Smooth muscle cell (in vitro differentiated cells): ENCODE measurements at regions not wholly inside any gene's neighbourhood (a gene's known extent, or its start where the extent isn't known, plus 50 kb on each side); places are given as distances from the start of the nearest gene placed in this dataset.

Experiments used
- DNase-seq: peaks from one replicate; lab custom pipeline; 2025; ENCODE audit not compliant: unreplicated experiment; lab: John Stamatoyannopoulos, UW
- H2AFZ ChIP-seq: fragments of 200-600 bp; sonication (generic); 2 replicates; pipeline ENCODE4 v1.6.0; 2016; ENCODE audit warnings: antibody characterized with exemption, low read depth, mild to moderate bottlenecking
- H3F3A ChIP-seq: fragments of 200-600 bp; sonication (generic); 2 replicates; pipeline ENCODE4 v1.6.0; 2017; ENCODE audit warnings: antibody characterized with exemption, low read depth
- H3K27ac ChIP-seq: fragments of 200-600 bp; sonication (generic); 2 replicates; pipeline ENCODE4 v1.5.1; 2016; ENCODE audit warnings: low read depth, mild to moderate bottlenecking
- H3K27me3 ChIP-seq: fragments of 200-600 bp; sonication (generic); 2 replicates; pipeline ENCODE4 v1.6.1; 2016; ENCODE audit warnings: low read depth, mild to moderate bottlenecking
- H3K36me3 ChIP-seq: fragments of 200-600 bp; sonication (generic); 2 replicates; pipeline ENCODE4 v1.5.1; 2016; ENCODE audit warnings: low read depth
- H3K4me1 ChIP-seq: fragments of 200-600 bp; sonication (generic); 2 replicates; pipeline ENCODE4 v1.5.1; 2016; ENCODE audit warnings: low read depth
- H3K4me2 ChIP-seq: fragments of 200-600 bp; sonication (generic); 2 replicates; pipeline ENCODE4 v1.6.0; 2016; ENCODE audit warnings: mild to moderate bottlenecking
- H3K4me3 ChIP-seq: fragments of 200-600 bp; sonication (generic); 2 replicates; pipeline ENCODE4 v1.5.1; 2016; ENCODE audit warnings: mild to moderate bottlenecking
- H3K79me2 ChIP-seq: fragments of 200-600 bp; sonication (generic); 2 replicates; pipeline ENCODE4 v1.6.0; 2016; ENCODE audit warnings: low read depth, mild to moderate bottlenecking
- H3K9ac ChIP-seq: fragments of 200-600 bp; sonication (generic); 2 replicates; pipeline ENCODE4 v1.6.0; 2016; ENCODE audit warnings: low read depth
- H3K9me3 ChIP-seq: fragments of 200-600 bp; sonication (generic); replicated peaks from 2 replicates; pipeline ENCODE4 v1.5.1; 2016; ENCODE audit warnings: low read depth
- H4K20me1 ChIP-seq: fragments of 200-600 bp; sonication (generic); 2 replicates; pipeline ENCODE4 v1.6.0; 2016; ENCODE audit warnings: low read depth
- CTCF ChIP-seq: fragments of 200-600 bp; sonication (generic); IDR thresholded peaks from 2 replicates; pipeline ENCODE4 v1.5.1; 2017; ENCODE audit warnings: borderline replicate concordance, mild to moderate bottlenecking, antibody characterized with exemption; ENCODE audit not compliant: insufficient read depth, poor library complexity, severe bottlenecking
- WGBS: methylation state at CpG from one replicate; pipeline ENCODE4 v1.1.7; 2016; ENCODE audit warnings: low lambda C conversion rate; 5-methylcytosine and 5-hydroxymethylcytosine counted together

- Histone ChIP-seq H3K4me3 (no peak overlapping the region), H3K27me3 (no peaks in the 10 kb centered on the region), H3K36me3 (no peaks in the 10 kb centered on the region), H4K20me1 (peaks cover 86% of the 10 kb centered on the region), H3K9me3 (no peaks in the 10 kb centered on the region), H3K79me2 (peaks cover 32% of the 10 kb centered on the region), H3K27ac (no peak overlapping the region), H3K4me2 (no peak overlapping the region), H3K4me1 (peaks cover 7% of the 10 kb centered on the region), H3K9ac (no peak overlapping the region), H2AFZ (no peak overlapping the region), H3F3A (peaks cover 5% of the 10 kb centered on the region)
- no peak for TF ChIP-seq CTCF
- no peak for DNase-seq
- 97% methylated on average over 12 of the region's 12 CpGs for WGBS
Measured at GRCh38 chr22:25399649-25400151, 164.8 kb upstream of the GRK3 start.

- H3K4me2 ChIP-seq = no peak overlapping the region
- H3K27me3 ChIP-seq = no peaks in the 10 kb centered on the region
- H3K36me3 ChIP-seq = no peaks in the 10 kb centered on the region
- no peak for TF ChIP-seq CTCF
- peaks cover 7% of the 10 kb centered on the region for H3K4me1 ChIP-seq
- peaks cover 5% of the 10 kb centered on the region for H3F3A ChIP-seq
- H4K20me1 ChIP-seq = peaks cover 62% of the 10 kb centered on the region
- H3K27ac ChIP-seq = no peak overlapping the region
- DNase-seq = no peak
- H3K79me2 ChIP-seq = peaks cover 24% of the 10 kb centered on the region
- no peak overlapping the region for H3K4me3 ChIP-seq
- H2AFZ ChIP-seq = no peak overlapping the region
- 96% methylated on average over 6 of the region's 6 CpGs for WGBS
- no peak overlapping the region for H3K9ac ChIP-seq
- no peaks in the 10 kb centered on the region for H3K9me3 ChIP-seq
Measured at GRCh38 chr22:25402160-25402500, 162.3 kb upstream of the GRK3 start.

- DNase-seq = no peak
- Histone ChIP-seq H2AFZ (no peak overlapping the region), H3K4me3 (no peak overlapping the region), H3K4me2 (no peak overlapping the region), H3K36me3 (no peaks in the 10 kb centered on the region), H3K9me3 (no peaks in the 10 kb centered on the region), H3K4me1 (peaks cover 7% of the 10 kb centered on the region), H4K20me1 (peaks cover 56% of the 10 kb centered on the region), H3K27ac (no peak overlapping the region), H3K9ac (no peak overlapping the region), H3K27me3 (no peaks in the 10 kb centered on the region), H3K79me2 (peaks cover 22% of the 10 kb centered on the region), H3F3A (peaks cover 5% of the 10 kb centered on the region)
- 78% methylated on average over 14 of the region's 14 CpGs for WGBS
- no peak for TF ChIP-seq CTCF
Measured at GRCh38 chr22:25402501-25403283, 161.8 kb upstream of the GRK3 start.

GRCh38 chr22:25403284-25403810, 161.1 kb upstream of the GRK3 start:
- Histone ChIP-seq H3K36me3 (no peaks in the 10 kb centered on the region), H3K4me1 (peaks cover 7% of the 10 kb centered on the region), H3K9ac (no peak overlapping the region), H3F3A (peaks cover 5% of the 10 kb centered on the region), H3K4me2 (peak overlapping the region; percentile 97), H3K9me3 (no peaks in the 10 kb centered on the region), H3K4me3 (peak overlapping the region; percentile 72), H3K27ac (no peak overlapping the region), H2AFZ (no peak overlapping the region), H3K27me3 (no peaks in the 10 kb centered on the region), H3K79me2 (peaks cover 18% of the 10 kb centered on the region), H4K20me1 (peaks cover 50% of the 10 kb centered on the region)
- no peak for DNase-seq
- 66% methylated on average over 8 of the region's 8 CpGs for WGBS
- no peak for TF ChIP-seq CTCF
